GM18907 (cell line): ENCODE measurements at regions not wholly inside any gene's neighbourhood (a gene's known extent, or its start where the extent isn't known, plus 50 kb on each side); places are given as distances from the start of the nearest gene placed in this dataset.
"Not testable (repeated sequence)": the region's sequence is repeated elsewhere in the genome, so short reads cannot be mapped to it uniquely, and the experiment has no call there.

Source experiments
- ATAC-seq: cut with Tn5 transposase; IDR thresholded peaks from one replicate; pipeline ENCODE4 v1.9.1; 2021; ENCODE audit warnings: mild to moderate bottlenecking, moderate library complexity; ENCODE audit not compliant: unreplicated experiment

GRCh38 chr13:48883786-48884185, 91.9 kb upstream of the FNDC3A start:
- ATAC-seq, result not testable (repeated sequence)

- ATAC-seq, result no peak
These were observed 90.7 kb upstream of the FNDC3A start for GRCh38 chr13:48885027-48885395.

GRCh38 chr13:48888613-48889012, 87.1 kb upstream of the FNDC3A start:
- no peak for ATAC-seq

- ATAC-seq, result no peak
These were observed 85.3 kb upstream of the FNDC3A start for GRCh38 chr13:48890391-48890790.

GRCh38 chr13:48891586-48891985, 84.1 kb upstream of the FNDC3A start:
- no peak for ATAC-seq

GRCh38 chr13:48892053-48892687, 83.5 kb upstream of the FNDC3A start:
- ATAC-seq, result no peak

- no peak for ATAC-seq
These were observed 83.0 kb upstream of the FNDC3A start for GRCh38 chr13:48892688-48893075.

- no peak for ATAC-seq
These were observed 79.4 kb upstream of the FNDC3A start for GRCh38 chr13:48896312-48896711.

- ATAC-seq, result no peak
These were observed 73.9 kb upstream of the FNDC3A start for GRCh38 chr13:48901781-48902180.

- no peak for ATAC-seq
These were observed 73.3 kb upstream of the FNDC3A start for GRCh38 chr13:48902368-48902767.

GRCh38 chr13:48904668-48905290, 70.9 kb upstream of the FNDC3A start:
- ATAC-seq, result no peak

- ATAC-seq, result no peak
These were observed 69.5 kb upstream of the FNDC3A start for GRCh38 chr13:48906200-48906599.

- no peak for ATAC-seq
These were observed 67.2 kb upstream of the FNDC3A start for GRCh38 chr13:48908381-48909055.

GRCh38 chr13:48909056-48909389, 66.7 kb upstream of the FNDC3A start:
- ATAC-seq, result no peak

GRCh38 chr13:48910686-48911085, 65.0 kb upstream of the FNDC3A start:
- no peak for ATAC-seq

GRCh38 chr13:48919751-48920150, 56.0 kb upstream of the FNDC3A start:
- no peak for ATAC-seq

- ATAC-seq, result no peak
These were observed 55.0 kb upstream of the FNDC3A start for GRCh38 chr13:48920730-48921129.

GRCh38 chr13:48923376-48923775, 52.3 kb upstream of the FNDC3A start:
- ATAC-seq, result no peak

GRCh38 chr13:48925001-48925400, 50.7 kb upstream of the FNDC3A start:
- ATAC-seq, result no peak
